ENCODE measurements at regions not wholly inside any gene's neighbourhood (a gene's known extent, or its start where the extent isn't known, plus 50 kb on each side); places are given as distances from the start of the nearest gene placed in this dataset.
"Not testable (repeated sequence)": the region's sequence is repeated elsewhere in the genome, so short reads cannot be mapped to it uniquely, and the experiment has no call there.

DNA sequence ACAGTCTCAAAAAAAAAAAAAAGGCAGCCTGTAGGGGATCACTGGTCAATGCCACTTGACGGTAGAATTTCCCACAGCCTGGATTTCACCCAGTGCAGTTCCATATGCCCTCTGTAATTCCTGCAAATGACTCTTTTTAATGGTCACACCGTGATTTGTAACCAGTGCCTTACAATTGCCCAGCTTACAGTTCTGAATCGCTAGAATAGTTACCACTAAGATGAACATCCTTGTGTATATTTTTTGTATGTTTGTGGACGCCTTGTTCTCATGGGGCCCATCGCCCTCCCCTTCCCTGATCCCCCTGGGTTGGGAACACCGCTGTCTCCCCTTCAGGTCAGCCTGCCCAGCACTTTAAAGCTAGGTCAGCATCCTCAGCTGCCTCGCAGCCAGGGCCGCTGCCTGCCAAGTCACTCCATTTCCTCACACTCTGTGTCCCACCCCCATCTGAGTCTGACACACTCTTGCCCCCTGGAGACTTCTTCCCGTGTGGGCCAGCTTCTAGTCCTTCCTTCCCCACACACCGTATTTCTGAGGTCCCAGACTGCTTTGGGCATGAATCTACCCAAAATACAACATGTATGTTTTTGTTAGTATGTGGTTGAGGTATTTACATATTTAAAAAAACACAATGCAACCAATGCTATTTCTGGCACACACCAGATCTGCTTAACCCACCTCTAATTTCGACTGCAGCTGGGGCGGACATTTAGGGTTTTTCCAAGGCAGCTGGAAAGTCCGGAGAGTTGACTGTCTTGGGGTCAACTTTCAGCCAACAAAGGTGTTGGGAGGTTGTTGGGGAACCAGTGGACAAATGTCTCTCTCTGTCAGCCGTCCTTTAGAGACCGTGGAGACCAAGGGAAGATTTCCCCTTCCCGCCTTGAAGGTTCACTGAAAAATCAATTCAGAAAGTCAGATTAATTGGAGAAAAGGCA lies 120.5 kb upstream of the NEK6 start:
- intact Hi-C loops (cut with micrococcal nuclease) = no loop called here
- Mint-ChIP-seq H3K4me3 (no peak overlapping the region), H3K36me3 (no peaks in the 10 kb centered on the region), H3K27ac (no peak overlapping the region), H3K4me1 (peaks cover 0 to 6% (median 0%) of the 10 kb centered on the region in 7 donors), H3K9me3 (peaks cover 0 to 2% (median 0%) of the 10 kb centered on the region in 11 donors), H3K27me3 (peaks cover 0 to 10% (median 5%) of the 10 kb centered on the region in 5 donors)
- no peak overlapping the region for H3K27ac ChIP-seq (ENCODE audit: low read depth, low read length)
- H3K9me3 ChIP-seq (ENCODE audit: control insufficient read depth in 2 of 3, low read length in 3 of 3) = no peaks in the 10 kb centered on the region
- no peaks in the 10 kb centered on the region for H3K27me3 ChIP-seq (ENCODE audit: control insufficient read depth in 2 of 2, insufficient read depth in 2 of 2, low read length in 2 of 2)
- POLR2A ChIA-PET = no interaction called here
- no peaks in the 10 kb centered on the region for H3K4me1 ChIP-seq (ENCODE audit: control insufficient read depth in 2 of 2, insufficient read depth in 2 of 2, low read length in 2 of 2)
- no peak for DNase-seq
- H3K4me3 ChIP-seq (ENCODE audit: low read length) = no peak overlapping the region
- CTCF ChIA-PET = interaction anchor here (0.7 kb wide), 1 partner anchor 191 kb away, joined by 3 read pairs; no protein-coding TSS in a partner anchor
- no peak for ATAC-seq
- no peaks in the 10 kb centered on the region for H3K36me3 ChIP-seq (ENCODE audit: control insufficient read depth in 2 of 3, insufficient read depth in 3 of 3, low read length in 3 of 3)

DNA sequence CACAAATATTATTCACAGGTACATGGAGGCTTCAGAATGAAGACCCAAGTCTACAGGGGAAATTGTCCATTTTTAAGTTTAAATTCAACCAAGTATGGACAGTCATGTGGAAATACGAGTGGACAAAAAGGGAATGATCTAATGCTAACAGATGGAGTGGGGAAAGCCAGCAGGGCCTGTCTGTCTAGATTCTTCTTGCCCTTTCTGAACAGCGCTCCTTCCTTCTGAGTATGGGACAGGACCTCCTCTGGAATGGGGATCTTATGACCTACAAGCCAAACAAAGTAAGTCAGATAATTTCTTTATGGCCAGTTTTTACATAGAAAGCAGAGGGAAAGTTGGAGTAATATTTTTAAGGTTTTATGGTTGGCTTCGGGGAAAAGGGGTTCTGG lies 119.8 kb upstream of the NEK6 start:
- H3K9me3 ChIP-seq (ENCODE audit: control insufficient read depth in 2 of 3, low read length in 3 of 3) = no peaks in the 10 kb centered on the region
- Mint-ChIP-seq H3K27me3 (peaks cover 0 to 10% (median 5%) of the 10 kb centered on the region in 5 donors), H3K4me1 (peaks cover 0 to 6% (median 0%) of the 10 kb centered on the region in 7 donors), H3K36me3 (no peaks in the 10 kb centered on the region), H3K27ac (no peak overlapping the region), H3K4me3 (no peak overlapping the region), H3K9me3 (no peaks in the 10 kb centered on the region)
- H3K4me3 ChIP-seq (ENCODE audit: low read length) = no peak overlapping the region
- no peaks in the 10 kb centered on the region for H3K4me1 ChIP-seq (ENCODE audit: control insufficient read depth in 2 of 2, insufficient read depth in 2 of 2, low read length in 2 of 2)
- intact Hi-C loops (cut with micrococcal nuclease) = no loop called here
- ChIA-PET CTCF (no interaction called here), POLR2A (no interaction called here)
- H3K27me3 ChIP-seq (ENCODE audit: control insufficient read depth in 2 of 2, insufficient read depth in 2 of 2, low read length in 2 of 2) = no peaks in the 10 kb centered on the region
- no peaks in the 10 kb centered on the region for H3K36me3 ChIP-seq (ENCODE audit: control insufficient read depth in 2 of 3, insufficient read depth in 3 of 3, low read length in 3 of 3)
- H3K27ac ChIP-seq (ENCODE audit: low read depth, low read length) = no peak overlapping the region
- no peak for DNase-seq
- no peak for ATAC-seq

DNA sequence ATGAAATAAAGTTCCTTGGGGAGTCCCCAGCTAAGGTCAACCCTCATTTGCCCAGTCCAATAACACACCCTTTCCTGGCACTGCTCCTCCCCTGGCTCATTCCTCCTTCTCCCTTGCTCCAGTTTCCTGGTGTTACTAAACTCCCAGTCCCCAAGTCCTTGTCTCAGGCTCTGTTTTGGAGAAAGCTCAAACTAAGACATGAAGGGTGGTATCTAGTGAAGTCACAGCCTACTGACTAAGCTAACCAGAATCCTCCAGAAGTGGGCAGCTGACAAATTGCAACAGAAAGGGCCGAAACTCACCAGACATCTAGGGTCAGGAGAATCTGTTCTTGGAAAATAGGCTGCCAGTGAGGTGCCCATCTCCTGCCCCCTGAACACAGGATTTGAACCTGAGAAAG lies 118.7 kb upstream of the NEK6 start:
- DNase-seq (no peak), ATAC-seq (no peak)
- POLR2A ChIA-PET = no interaction called here
- Histone ChIP-seq H3K27ac (ENCODE audit: low read depth, low read length) (no peak overlapping the region), H3K4me3 (ENCODE audit: low read length) (no peak overlapping the region), H3K9me3 (ENCODE audit: control insufficient read depth in 2 of 3, low read length in 3 of 3) (no peaks in the 10 kb centered on the region), H3K4me1 (ENCODE audit: control insufficient read depth in 2 of 2, insufficient read depth in 2 of 2, low read length in 2 of 2) (no peaks in the 10 kb centered on the region), H3K36me3 (ENCODE audit: control insufficient read depth in 2 of 3, insufficient read depth in 3 of 3, low read length in 3 of 3) (no peaks in the 10 kb centered on the region), H3K27me3 (ENCODE audit: control insufficient read depth in 2 of 2, insufficient read depth in 2 of 2, low read length in 2 of 2) (no peaks in the 10 kb centered on the region)
- H3K4me3 Mint-ChIP-seq = no peak overlapping the region
- no peaks in the 10 kb centered on the region for H3K9me3 Mint-ChIP-seq
- intact Hi-C loops (cut with micrococcal nuclease) = no loop called here
- CTCF ChIA-PET = no interaction called here
- H3K27ac Mint-ChIP-seq = no peak overlapping the region
- H3K27me3 Mint-ChIP-seq = peaks cover 0 to 10% (median 5%) of the 10 kb centered on the region in 5 donors
- H3K36me3 Mint-ChIP-seq = no peaks in the 10 kb centered on the region
- peaks cover 0 to 3% (median 0%) of the 10 kb centered on the region in 7 donors for H3K4me1 Mint-ChIP-seq

DNA sequence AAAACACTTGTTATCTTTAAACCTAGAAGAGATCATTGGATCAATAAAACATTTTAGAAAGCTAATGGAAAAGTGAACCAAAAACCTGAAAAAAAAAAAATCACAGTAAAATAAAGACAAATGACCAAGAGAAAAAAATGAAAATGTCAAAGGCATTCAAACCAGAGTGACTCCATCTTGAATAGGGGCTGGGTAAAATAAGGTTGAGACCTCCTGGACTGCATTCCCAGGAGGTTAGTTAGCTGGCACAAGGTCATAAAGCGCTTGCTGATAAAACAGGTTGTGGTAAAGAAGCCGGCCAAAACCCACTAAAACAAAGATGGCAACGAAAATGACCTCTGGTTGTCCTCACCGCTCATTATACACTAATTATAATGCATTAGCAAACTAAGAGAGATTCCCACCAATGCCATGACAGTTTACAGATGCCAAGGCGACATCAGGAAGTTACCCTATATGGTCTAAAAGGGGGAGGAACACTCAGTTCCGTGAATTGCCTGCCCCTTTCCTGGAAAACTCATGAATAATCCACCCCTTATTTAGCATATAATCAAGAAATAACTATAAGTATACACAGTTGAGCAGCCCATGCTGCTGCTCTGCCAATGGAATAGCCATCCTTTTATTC lies 116.7 kb upstream of the NEK6 start:
- no peak overlapping the region for H3K27ac Mint-ChIP-seq
- no peak overlapping the region for H3K4me3 ChIP-seq (ENCODE audit: low read length)
- H3K36me3 ChIP-seq (ENCODE audit: control insufficient read depth in 2 of 3, insufficient read depth in 3 of 3, low read length in 3 of 3) = no peaks in the 10 kb centered on the region
- CTCF ChIA-PET = no interaction called here
- intact Hi-C loops (cut with micrococcal nuclease) = no loop called here
- POLR2A ChIA-PET = no interaction called here
- peaks cover 0 to 6% (median under 1%) of the 10 kb centered on the region in 5 donors for H3K27me3 Mint-ChIP-seq
- no peaks in the 10 kb centered on the region for H3K9me3 ChIP-seq (ENCODE audit: control insufficient read depth in 2 of 3, low read length in 3 of 3)
- H3K9me3 Mint-ChIP-seq = peaks cover 0 to 2% (median 0%) of the 10 kb centered on the region in 11 donors
- H3K27me3 ChIP-seq (ENCODE audit: control insufficient read depth in 2 of 2, insufficient read depth in 2 of 2, low read length in 2 of 2) = no peaks in the 10 kb centered on the region
- no peaks in the 10 kb centered on the region for H3K4me1 ChIP-seq (ENCODE audit: control insufficient read depth in 2 of 2, insufficient read depth in 2 of 2, low read length in 2 of 2)
- ATAC-seq (no peak), DNase-seq (no peak)
- H3K36me3 Mint-ChIP-seq = no peaks in the 10 kb centered on the region
- H3K27ac ChIP-seq (ENCODE audit: low read depth, low read length) = no peak overlapping the region
- peaks cover 0 to 2% (median 0%) of the 10 kb centered on the region in 7 donors for H3K4me1 Mint-ChIP-seq
- no peak overlapping the region for H3K4me3 Mint-ChIP-seq

DNA sequence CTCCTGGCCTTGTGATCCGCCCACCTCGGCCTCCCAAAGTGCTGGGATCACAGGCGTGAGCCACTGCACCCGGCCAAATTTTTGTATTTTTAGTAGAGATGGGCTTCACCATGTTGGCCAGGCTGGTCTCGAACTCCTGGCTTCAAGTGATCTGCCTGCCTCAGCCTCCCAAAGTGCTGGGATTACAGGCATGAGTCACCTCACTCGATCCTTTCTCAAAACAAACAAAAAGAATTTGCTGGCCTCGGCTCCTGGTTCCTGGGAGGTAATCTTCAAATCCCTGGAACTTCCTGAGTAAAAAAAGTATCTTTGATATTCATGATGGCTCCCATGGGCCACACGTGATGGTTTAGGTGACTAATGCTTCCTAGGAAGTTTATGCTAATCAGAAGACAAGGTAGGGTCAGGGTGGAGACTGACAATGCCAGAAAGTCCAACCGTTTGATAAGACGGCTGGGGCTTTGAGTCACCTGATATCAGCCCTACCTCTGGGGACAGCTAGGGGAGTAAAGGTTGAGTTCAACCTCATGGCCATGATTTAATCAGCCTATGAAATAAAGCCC lies 113.1 kb upstream of the NEK6 start:
- H3K4me1 ChIP-seq (ENCODE audit: control insufficient read depth in 2 of 2, insufficient read depth in 2 of 2, low read length in 2 of 2); H3K4me3 ChIP-seq (ENCODE audit: low read length); H3K4me1 Mint-ChIP-seq; intact Hi-C loops (cut with micrococcal nuclease); ATAC-seq; H3K36me3 ChIP-seq (ENCODE audit: control insufficient read depth in 2 of 3, insufficient read depth in 3 of 3, low read length in 3 of 3); H3K27me3 ChIP-seq (ENCODE audit: control insufficient read depth in 2 of 2, insufficient read depth in 2 of 2, low read length in 2 of 2); H3K36me3 Mint-ChIP-seq; CTCF ChIA-PET; POLR2A ChIA-PET; DNase-seq; H3K27ac ChIP-seq (ENCODE audit: low read depth, low read length); H3K27ac Mint-ChIP-seq; H3K4me3 Mint-ChIP-seq; H3K9me3 ChIP-seq (ENCODE audit: control insufficient read depth in 2 of 3, low read length in 3 of 3); H3K9me3 Mint-ChIP-seq: not testable (repeated sequence)
- peaks cover 0 to 11% (median 0%) of the 10 kb centered on the region in 5 donors for H3K27me3 Mint-ChIP-seq

DNA sequence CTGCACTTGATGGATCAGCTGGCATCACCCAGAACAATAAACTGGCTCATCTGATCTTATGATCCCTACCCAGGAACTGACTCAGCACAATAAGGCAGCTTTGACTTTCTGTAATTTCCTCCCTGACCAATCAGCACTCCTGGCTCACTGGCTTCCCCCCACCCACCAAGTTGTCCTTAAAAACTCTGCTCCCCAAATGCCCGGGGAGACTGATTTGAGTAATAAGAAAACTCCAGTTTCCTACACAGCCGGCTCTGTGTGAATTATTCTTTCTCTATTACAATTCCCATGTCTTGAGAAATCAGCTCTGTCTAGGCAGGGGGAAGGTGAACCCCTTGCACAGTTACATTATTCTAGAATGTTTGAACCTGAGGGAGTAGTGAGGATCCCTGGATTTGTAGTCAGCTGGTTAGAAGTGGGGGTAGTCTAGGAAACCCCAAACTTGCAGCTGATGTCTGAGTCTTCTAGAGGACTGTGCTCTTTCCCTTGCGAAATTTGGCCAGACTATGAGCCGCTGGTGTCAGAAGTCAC lies 111.7 kb upstream of the NEK6 start:
- no peak overlapping the region for H3K4me3 ChIP-seq (ENCODE audit: low read length)
- no peaks in the 10 kb centered on the region for H3K27me3 ChIP-seq (ENCODE audit: control insufficient read depth in 2 of 2, insufficient read depth in 2 of 2, low read length in 2 of 2)
- H3K36me3 ChIP-seq (ENCODE audit: control insufficient read depth in 2 of 3, insufficient read depth in 3 of 3, low read length in 3 of 3) = no peaks in the 10 kb centered on the region
- DNase-seq (no peak), ATAC-seq (no peak)
- intact Hi-C loops (cut with micrococcal nuclease) = no loop called here
- Mint-ChIP-seq H3K27ac (peak overlapping the region in 1 of 9 donors; percentile 20), H3K27me3 (peaks cover 0 to 22% (median 8%) of the 10 kb centered on the region in 5 donors), H3K4me1 (peaks cover 0 to 2% (median 0%) of the 10 kb centered on the region in 7 donors), H3K4me3 (no peak overlapping the region), H3K9me3 (peaks cover 0 to 9% (median 0%) of the 10 kb centered on the region in 11 donors), H3K36me3 (peaks cover 0 to 4% (median 0%) of the 10 kb centered on the region in 5 donors)
- H3K4me1 ChIP-seq (ENCODE audit: control insufficient read depth in 2 of 2, insufficient read depth in 2 of 2, low read length in 2 of 2) = no peaks in the 10 kb centered on the region
- ChIA-PET CTCF (no interaction called here), POLR2A (no interaction called here)
- no peak overlapping the region for H3K27ac ChIP-seq (ENCODE audit: low read depth, low read length)
- no peaks in the 10 kb centered on the region for H3K9me3 ChIP-seq (ENCODE audit: control insufficient read depth in 2 of 3, low read length in 3 of 3)
